ENCODE measurements at regions not wholly inside any gene's neighbourhood (a gene's known extent, or its start where the extent isn't known, plus 50 kb on each side); places are given as distances from the start of the nearest gene placed in this dataset.

GRCh38 chr14:22276913-22277816 lies 311.9 kb downstream of the DAD1 start:
- TF ChIP-seq, protein P1, sequence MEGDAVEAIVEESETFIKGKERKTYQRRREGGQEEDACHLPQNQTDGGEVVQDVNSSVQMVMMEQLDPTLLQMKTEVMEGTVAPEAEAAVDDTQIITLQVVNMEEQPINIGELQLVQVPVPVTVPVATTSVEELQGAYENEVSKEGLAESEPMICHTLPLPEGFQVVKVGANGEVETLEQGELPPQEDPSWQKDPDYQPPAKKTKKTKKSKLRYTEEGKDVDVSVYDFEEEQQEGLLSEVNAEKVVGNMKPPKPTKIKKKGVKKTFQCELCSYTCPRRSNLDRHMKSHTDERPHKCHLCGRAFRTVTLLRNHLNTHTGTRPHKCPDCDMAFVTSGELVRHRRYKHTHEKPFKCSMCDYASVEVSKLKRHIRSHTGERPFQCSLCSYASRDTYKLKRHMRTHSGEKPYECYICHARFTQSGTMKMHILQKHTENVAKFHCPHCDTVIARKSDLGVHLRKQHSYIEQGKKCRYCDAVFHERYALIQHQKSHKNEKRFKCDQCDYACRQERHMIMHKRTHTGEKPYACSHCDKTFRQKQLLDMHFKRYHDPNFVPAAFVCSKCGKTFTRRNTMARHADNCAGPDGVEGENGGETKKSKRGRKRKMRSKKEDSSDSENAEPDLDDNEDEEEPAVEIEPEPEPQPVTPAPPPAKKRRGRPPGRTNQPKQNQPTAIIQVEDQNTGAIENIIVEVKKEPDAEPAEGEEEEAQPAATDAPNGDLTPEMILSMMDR (IDR thresholded peaks at IDR 0.05) = peak in 4 of 6 experiments; percentile 32 to 61 (median 44)
- no peak for TF ChIP-seq POLR2A (IDR thresholded peaks at IDR 0.05)

All from adrenal gland (tissue), 5 donors.